GM23338 (cell line): ENCODE measurements at regions not wholly inside any gene's neighbourhood (a gene's known extent, or its start where the extent isn't known, plus 50 kb on each side); places are given as distances from the start of the nearest gene placed in this dataset.

Source experiments
- CTCF ChIP-seq, 2 experiments: fragments of 200-600 bp in 1 of 2; sonication (generic) in 1 of 2; conservative IDR thresholded peaks; 2 replicates each; pipeline versions ENCODE4 v1.5.1 to v1.6.1; 2016 to 2017; ENCODE audit warnings: antibody characterized with exemption in 2 of 2, low read depth in 2 of 2, mild to moderate bottlenecking in 2 of 2, moderate library complexity in 1 of 2
- EZH2 ChIP-seq: fragments of 200-600 bp; sonication (generic); IDR thresholded peaks from one replicate; pipeline ENCODE4 v1.8.0; 2017; ENCODE audit warnings: antibody characterized with exemption, mild to moderate bottlenecking, low read depth; ENCODE audit not compliant: unreplicated experiment
- JUNB ChIP-seq: IDR thresholded peaks from one replicate; pipeline ENCODE4 v1.6.1; 2016; ENCODE audit warnings: antibody characterized with exemption; ENCODE audit not compliant: unreplicated experiment
- POLR2AphosphoS5 ChIP-seq: IDR thresholded peaks from 2 replicates; pipeline ENCODE4 v1.6.1; 2016; ENCODE audit warnings: antibody characterized with exemption, low read depth

- TF ChIP-seq CTCF (conservative IDR thresholded peaks at IDR 0.05; ENCODE audit: low read depth in 2 of 2) (no peak), JUNB (no peak), POLR2AphosphoS5 (no peak), EZH2 (no peak)
Measured at GRCh38 chr7:131657881-131658280, 101.5 kb upstream of the PODXL start.
